NAMALWA (cell line): ENCODE measurements at regions not wholly inside any gene's neighbourhood (a gene's known extent, or its start where the extent isn't known, plus 50 kb on each side); places are given as distances from the start of the nearest gene placed in this dataset.

Experiments used
- DNase-seq: peaks from one replicate; pipeline ENCODE4 v3.0.0-alpha.2; 2015; ENCODE audit warnings: low spot score

- DNase-seq = no peak
Measured at GRCh38 chr7:25553580-25554291, 325.4 kb upstream of the NPVF start.

- no peak for DNase-seq
Measured at GRCh38 chr7:25557379-25557917, 329.2 kb upstream of the NPVF start.

- no peak for DNase-seq
Measured at GRCh38 chr7:25557930-25558329, 329.6 kb upstream of the NPVF start.

GRCh38 chr7:25558605-25559004, 330.3 kb upstream of the NPVF start:
- DNase-seq = no peak

GRCh38 chr7:25559581-25560367, 331.5 kb upstream of the NPVF start:
- no peak for DNase-seq

- no peak for DNase-seq
Measured at GRCh38 chr7:25562673-25563182, 334.4 kb upstream of the NPVF start.

GRCh38 chr7:25565002-25565401, 336.7 kb upstream of the NPVF start:
- DNase-seq = no peak

- peak; percentile 87 for DNase-seq
Measured at GRCh38 chr7:25565949-25566348, 337.7 kb upstream of the NPVF start.

GRCh38 chr7:25567430-25567829, 339.1 kb upstream of the NPVF start:
- no peak for DNase-seq

- DNase-seq = no peak
Measured at GRCh38 chr7:25569765-25570164, 341.5 kb upstream of the NPVF start.

- no peak for DNase-seq
Measured at GRCh38 chr7:25572423-25572822, 344.1 kb upstream of the NPVF start.

GRCh38 chr7:25574828-25575227, 346.5 kb upstream of the NPVF start:
- DNase-seq = no peak

- no peak for DNase-seq
Measured at GRCh38 chr7:25575634-25576033, 347.3 kb upstream of the NPVF start.

GRCh38 chr7:25578991-25579777, 350.9 kb upstream of the NPVF start:
- DNase-seq = no peak

- no peak for DNase-seq
Measured at GRCh38 chr7:25579778-25580075, 351.4 kb upstream of the NPVF start.

GRCh38 chr7:25580141-25580540, 351.9 kb upstream of the NPVF start:
- no peak for DNase-seq

GRCh38 chr7:25583621-25584020, 355.3 kb upstream of the NPVF start:
- no peak for DNase-seq

GRCh38 chr7:25584112-25584938, 356.0 kb upstream of the NPVF start:
- no peak for DNase-seq

GRCh38 chr7:25586513-25586912, 358.2 kb upstream of the NPVF start:
- DNase-seq = peak; percentile 47

GRCh38 chr7:25594122-25594521, 365.8 kb upstream of the NPVF start:
- DNase-seq = no peak

- DNase-seq = no peak
Measured at GRCh38 chr7:25594728-25595127, 366.4 kb upstream of the NPVF start.

- DNase-seq = no peak
Measured at GRCh38 chr7:25595996-25596395, 367.7 kb upstream of the NPVF start.
